H9 (cell line): ENCODE measurements at regions not wholly inside any gene's neighbourhood (a gene's known extent, or its start where the extent isn't known, plus 50 kb on each side); places are given as distances from the start of the nearest gene placed in this dataset.

Experiments used
- DNase-seq: peaks from one replicate; pipeline ENCODE4 v3.0.0-alpha.2; 2017
- H2AFZ ChIP-seq: one replicate; pipeline ENCODE4 v1.6.1; 2013; ENCODE audit warnings: mild to moderate bottlenecking, low read length, control low read depth, moderate library complexity
- H2AK5ac ChIP-seq: 2 replicates; pipeline ENCODE4 v1.6.1; 2013; ENCODE audit warnings: low read length, control low read depth, mixed read lengths; ENCODE audit not compliant: insufficient read length
- H2BK120ac ChIP-seq: one replicate; pipeline ENCODE4 v1.6.1; 2013; ENCODE audit warnings: low read depth, mild to moderate bottlenecking, low read length, control low read depth, inconsistent platforms; ENCODE audit not compliant: poor library complexity, severe bottlenecking
- H2BK12ac ChIP-seq: 2 replicates; pipeline ENCODE4 v1.6.1; 2013; ENCODE audit warnings: low read length, control low read depth, mixed read lengths, low read depth; ENCODE audit not compliant: insufficient read length
- H2BK15ac ChIP-seq: 2 replicates; pipeline ENCODE4 v1.6.1; 2013; ENCODE audit warnings: low read depth, low read length, control low read depth
- H2BK20ac ChIP-seq: one replicate; pipeline ENCODE4 v1.6.1; 2013; ENCODE audit warnings: low read depth, mild to moderate bottlenecking, low read length, control low read depth, inconsistent platforms; ENCODE audit not compliant: poor library complexity, severe bottlenecking
- H2BK5ac ChIP-seq: 2 replicates; pipeline ENCODE4 v1.6.1; 2013; ENCODE audit warnings: low read length, control low read depth, mixed read lengths; ENCODE audit not compliant: insufficient read length
- H3K14ac ChIP-seq: 2 replicates; pipeline ENCODE4 v1.6.1; 2013; ENCODE audit warnings: low read length, control low read depth; ENCODE audit not compliant: insufficient read depth
- H3K18ac ChIP-seq: 2 replicates; pipeline ENCODE4 v1.6.1; 2013; ENCODE audit warnings: low read depth, mild to moderate bottlenecking, mixed read lengths, low read length, control low read depth; ENCODE audit not compliant: insufficient read length
- H3K23ac ChIP-seq: 2 replicates; pipeline ENCODE4 v1.6.1; 2013; ENCODE audit warnings: low read length, control low read depth, mixed read lengths, low read depth; ENCODE audit not compliant: insufficient read length
- H3K23me2 ChIP-seq: 2 replicates; pipeline ENCODE4 v1.6.1; 2013; ENCODE audit warnings: low read depth, mild to moderate bottlenecking, mixed read lengths, low read length, control low read depth; ENCODE audit not compliant: insufficient read length, poor library complexity, severe bottlenecking
- H3K27ac ChIP-seq: 2 replicates; pipeline ENCODE4 v1.5.1; 2013; ENCODE audit warnings: low read length, control low read depth, mixed read lengths, low read depth; ENCODE audit not compliant: insufficient read length
- H3K27me3 ChIP-seq: 2 replicates; pipeline ENCODE4 v1.6.1; 2013; ENCODE audit warnings: low read length, control low read depth, inconsistent platforms; ENCODE audit not compliant: insufficient read depth
- H3K4ac ChIP-seq: 2 replicates; pipeline ENCODE4 v1.6.1; 2013; ENCODE audit warnings: low read depth, mild to moderate bottlenecking, control low read depth, inconsistent platforms, low read length, moderate library complexity
- H3K4me1 ChIP-seq: 2 replicates; pipeline ENCODE4 v1.6.1; 2013; ENCODE audit warnings: low read length, control low read depth, inconsistent platforms; ENCODE audit not compliant: insufficient read depth
- H3K4me2 ChIP-seq: 2 replicates; pipeline ENCODE4 v1.6.1; 2013; ENCODE audit warnings: low read length, control low read depth, mixed read lengths; ENCODE audit not compliant: insufficient read length, insufficient read depth
- H3K56ac ChIP-seq: 2 replicates; pipeline ENCODE4 v1.6.1; 2013; ENCODE audit warnings: low read depth, mild to moderate bottlenecking, mixed read lengths, low read length, control low read depth; ENCODE audit not compliant: insufficient read length
- H3K79me1 ChIP-seq: 2 replicates; pipeline ENCODE4 v1.6.1; 2013; ENCODE audit warnings: low read depth, mild to moderate bottlenecking, moderate library complexity, low read length, control low read depth, inconsistent platforms; ENCODE audit not compliant: insufficient read depth, poor library complexity, severe bottlenecking
- H3K79me2 ChIP-seq: 2 replicates; pipeline ENCODE4 v1.6.1; 2013; ENCODE audit warnings: low read length, control low read depth, inconsistent platforms; ENCODE audit not compliant: insufficient read depth
- H3K9ac ChIP-seq: 2 replicates; pipeline ENCODE4 v1.6.1; 2013; ENCODE audit warnings: low read length, control low read depth, mixed read lengths; ENCODE audit not compliant: insufficient read length; ENCODE audit errors: extremely low read depth
- H3K9me3 ChIP-seq: one replicate; pipeline ENCODE4 v1.6.1; 2013; ENCODE audit warnings: low read depth, low read length, inconsistent platforms; ENCODE audit not compliant: control insufficient read depth
- H3T11ph ChIP-seq: one replicate; pipeline ENCODE4 v1.6.1; 2013; ENCODE audit warnings: mild to moderate bottlenecking, low read length, control low read depth, inconsistent platforms
- H4K20me1 ChIP-seq: one replicate; pipeline ENCODE4 v1.6.1; 2013; ENCODE audit not compliant: control insufficient read depth, insufficient read length, insufficient read depth
- H4K5ac ChIP-seq: 2 replicates; pipeline ENCODE4 v1.6.1; 2013; ENCODE audit warnings: low read depth, mild to moderate bottlenecking, mixed read lengths, low read length, control low read depth; ENCODE audit not compliant: insufficient read length
- H4K8ac ChIP-seq: replicated peaks from 2 replicates; pipeline ENCODE4 v1.6.1; 2013; ENCODE audit warnings: low read length, control low read depth, mixed read lengths, low read depth; ENCODE audit not compliant: insufficient read length
- H4K91ac ChIP-seq: 2 replicates; pipeline ENCODE4 v1.6.1; 2013; ENCODE audit warnings: low read depth, mild to moderate bottlenecking, moderate library complexity, mixed read lengths, low read length, control low read depth; ENCODE audit not compliant: insufficient read length
- H3K27ac Mint-ChIP-seq, 3 experiments: 2 replicates in 2 of 3; 3 replicates in 1 of 3; pipeline ENCODE4 v1.8.0; 2020 to 2021; ENCODE audit warnings: mixed read lengths in 3 of 3, mild to moderate bottlenecking in 1 of 3, moderate library complexity in 1 of 3
- H3K27me3 Mint-ChIP-seq: 2 replicates; pipeline ENCODE4 v1.8.0; 2021; ENCODE audit warnings: low read depth, mild to moderate bottlenecking, moderate library complexity, mixed read lengths
- H3K36me3 Mint-ChIP-seq, 3 experiments: 2 replicates in 2 of 3; 3 replicates in 1 of 3; pipeline ENCODE4 v1.8.0; 2020 to 2021; ENCODE audit warnings: low read depth in 3 of 3, mixed read lengths in 3 of 3; ENCODE audit not compliant: insufficient read depth in 1 of 3
- H3K4me1 Mint-ChIP-seq, 2 experiments: 2 replicates each; pipeline ENCODE4 v1.8.0; 2020; ENCODE audit warnings: mixed read lengths in 2 of 2
- H3K4me3 Mint-ChIP-seq, 2 experiments: 2 replicates in 1 of 2; 3 replicates in 1 of 2; pipeline ENCODE4 v1.8.0; 2020 to 2021; ENCODE audit warnings: mild to moderate bottlenecking in 2 of 2, mixed read lengths in 2 of 2, moderate library complexity in 1 of 2
- H3K9me3 Mint-ChIP-seq, 2 experiments: 2 replicates in 1 of 2; 3 replicates in 1 of 2; pipeline ENCODE4 v1.8.0; 2020; ENCODE audit warnings: mild to moderate bottlenecking in 2 of 2, mixed read lengths in 2 of 2, moderate library complexity in 1 of 2
- CTCF ChIP-seq: fragments of 200-600 bp; sonication (generic); conservative IDR thresholded peaks from 3 replicates; pipeline ENCODE4 v1.8.0; 2021; ENCODE audit warnings: antibody characterized with exemption, mild to moderate bottlenecking

- Histone ChIP-seq H3T11ph (no peak overlapping the region), H3K18ac (no peak overlapping the region), H3K4me1 (no peaks in the 10 kb centered on the region), H2AFZ (no peak overlapping the region), H2BK5ac (no peak overlapping the region), H3K27ac (no peak overlapping the region), H3K4ac (no peak overlapping the region), H2AK5ac (no peak overlapping the region), H4K91ac (no peak overlapping the region), H3K14ac (no peak overlapping the region), H3K27me3 (no peaks in the 10 kb centered on the region), H3K4me2 (no peak overlapping the region), H4K20me1 (no peaks in the 10 kb centered on the region), H2BK12ac (no peak overlapping the region), H3K79me2 (no peaks in the 10 kb centered on the region), H2BK15ac (no peak overlapping the region), H3K9ac (no peak overlapping the region), H3K9me3 (no peaks in the 10 kb centered on the region), H3K23ac (no peak overlapping the region), H3K79me1 (no peaks in the 10 kb centered on the region), H2BK120ac (no peak overlapping the region), H4K8ac (no peak overlapping the region), H2BK20ac (no peak overlapping the region), H3K56ac (no peak overlapping the region), H4K5ac (no peak overlapping the region), H3K23me2 (no peaks in the 10 kb centered on the region)
- DNase-seq = no peak
- Mint-ChIP-seq H3K27me3 (peaks cover 10% of the 10 kb centered on the region), H3K9me3 (peaks cover 0 to 5% of the 10 kb centered on the region in 2 experiments; a peak in 2 of 5 replicates), H3K4me3 (no peak overlapping the region), H3K27ac (no peak overlapping the region), H3K36me3 (no peaks in the 10 kb centered on the region), H3K4me1 (peaks cover 15 to 16% of the 10 kb centered on the region in 2 experiments)
- no peak for TF ChIP-seq CTCF
These were observed 287.0 kb upstream of the MARCKS start for GRCh38 chr6:113570161-113570560.
